Natural killer cell treated with Interleukin-12 subunit alpha and Interleukin-12 subunit beta and Interleukin-15 and Interleukin-18, amount 100 ng/mL, for 72 hours (primary cell): ENCODE measurements at regions not wholly inside any gene's neighbourhood (a gene's known extent, or its start where the extent isn't known, plus 50 kb on each side); places are given as distances from the start of the nearest gene placed in this dataset.

Experiments used
- ATAC-seq, 2 donors: fragments of 150-1000 bp; cut with Tn5 transposase in 1 of 2; sonication (Bioruptor Pico), chemical (Tn5 transposase) in 1 of 2; 2 replicates each; pipeline ENCODE4 v1.10.0; 2021
- DNase-seq: peaks from one replicate; pipeline ENCODE4 v3.0.0; 2022; ENCODE audit warnings: low spot score
- H3K27ac Mint-ChIP-seq, 2 donors: 1 replicate in 1 of 2; 2 replicates in 1 of 2; pipeline ENCODE4 v1.8.0; 2022; ENCODE audit warnings: mixed read lengths in 2 of 2, mild to moderate bottlenecking in 1 of 2, moderate library complexity in 1 of 2
- H3K27me3 Mint-ChIP-seq, 2 donors: 1 replicate in 1 of 2; 2 replicates in 1 of 2; pipeline ENCODE4 v1.8.0; 2022; ENCODE audit warnings: mixed read lengths in 2 of 2
- H3K36me3 Mint-ChIP-seq: one replicate; pipeline ENCODE4 v1.8.0; 2022; ENCODE audit warnings: mixed read lengths
- H3K4me1 Mint-ChIP-seq, 2 donors: 1 replicate in 1 of 2; 2 replicates in 1 of 2; pipeline ENCODE4 v1.8.0; 2022; ENCODE audit warnings: low read depth in 2 of 2, mixed read lengths in 2 of 2, mild to moderate bottlenecking in 1 of 2
- H3K4me3 Mint-ChIP-seq: one replicate; pipeline ENCODE4 v1.8.0; 2022; ENCODE audit warnings: mixed read lengths
- H3K9me3 Mint-ChIP-seq: 2 replicates; pipeline ENCODE4 v1.8.0; 2022; ENCODE audit warnings: mixed read lengths

DNA sequence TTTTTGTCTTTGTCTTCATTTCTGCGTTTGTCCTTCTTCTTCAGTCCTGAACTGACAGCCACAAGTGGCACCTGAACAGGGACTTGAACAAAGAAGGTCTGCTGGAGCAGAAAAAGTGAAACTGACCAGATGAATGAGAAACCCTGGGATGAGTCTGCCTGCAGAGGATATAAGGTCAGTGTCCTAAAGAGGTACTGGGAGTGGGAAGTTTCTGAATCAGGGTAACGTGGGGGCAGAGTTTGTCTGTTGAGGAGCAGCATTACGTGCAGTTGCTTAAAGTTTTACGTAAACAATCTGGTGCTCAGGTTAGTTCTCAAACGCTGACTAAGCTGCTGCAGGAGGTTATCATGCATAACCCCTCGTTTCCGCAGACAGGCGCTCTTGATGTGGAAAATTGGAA lies 2057.6 kb downstream of the TP53TG3F start:
- H3K4me3 Mint-ChIP-seq = no peak overlapping the region
- no peak for ATAC-seq
- no peaks in the 10 kb centered on the region for H3K27me3 Mint-ChIP-seq
- no peaks in the 10 kb centered on the region for H3K36me3 Mint-ChIP-seq
- no peak overlapping the region for H3K27ac Mint-ChIP-seq
- H3K9me3 Mint-ChIP-seq = peaks cover 13% of the 10 kb centered on the region
- no peak for DNase-seq
- H3K4me1 Mint-ChIP-seq = no peaks in the 10 kb centered on the region

DNA sequence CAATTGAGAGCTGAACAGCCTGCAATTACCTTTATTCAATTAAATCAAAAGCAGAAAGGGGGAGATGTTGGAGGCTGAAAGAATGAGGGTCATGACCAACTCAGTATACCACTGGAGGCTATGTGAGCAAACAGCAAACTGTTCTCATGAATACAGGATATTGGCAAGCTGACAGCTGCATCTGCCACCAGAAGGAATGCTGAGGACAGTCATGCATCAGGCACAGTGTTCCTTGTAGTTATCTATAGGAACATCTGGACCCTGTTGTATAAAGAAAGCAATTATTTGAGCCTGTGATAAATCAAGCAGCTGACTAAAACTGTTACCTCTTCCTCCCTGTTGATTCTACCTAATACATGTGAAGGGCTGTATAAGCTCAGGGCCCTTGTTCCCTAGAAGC lies 2064.6 kb downstream of the TP53TG3F start:
- no peak overlapping the region for H3K27ac Mint-ChIP-seq
- no peaks in the 10 kb centered on the region for H3K27me3 Mint-ChIP-seq
- no peak for DNase-seq
- peaks cover 10% of the 10 kb centered on the region for H3K36me3 Mint-ChIP-seq
- H3K9me3 Mint-ChIP-seq = peaks cover 21% of the 10 kb centered on the region
- no peak overlapping the region for H3K4me3 Mint-ChIP-seq
- no peak for ATAC-seq
- H3K4me1 Mint-ChIP-seq = no peaks in the 10 kb centered on the region

DNA sequence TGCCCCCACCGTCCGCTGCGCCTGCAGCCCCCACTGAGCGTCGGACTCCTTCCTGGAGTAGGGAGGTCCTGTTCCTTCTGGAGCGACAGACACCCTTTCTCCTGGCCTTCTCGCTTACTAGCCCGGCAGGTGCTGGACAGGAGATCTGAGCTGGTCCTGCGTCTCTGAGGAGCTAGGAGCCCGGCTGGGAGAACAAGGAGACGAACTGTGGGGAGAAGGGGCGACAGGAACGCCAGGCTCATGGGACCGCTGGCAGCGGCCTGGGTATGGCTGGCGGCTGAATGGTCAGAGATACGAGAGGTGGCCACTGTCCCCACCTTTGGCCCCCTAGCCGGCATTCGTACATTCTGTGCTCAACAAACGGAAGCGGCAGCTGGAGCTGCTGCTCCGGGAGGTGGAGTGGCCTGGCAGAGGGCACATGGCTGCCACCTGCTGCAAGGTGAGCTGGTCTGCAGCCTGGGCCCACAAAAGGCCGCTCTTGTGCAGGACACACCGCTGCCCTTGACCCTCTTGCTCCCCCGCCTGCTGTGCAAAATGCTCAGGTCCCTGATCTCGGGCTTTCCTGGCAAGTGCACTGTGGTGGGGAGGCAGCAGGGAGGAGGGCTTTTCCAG lies 2066.7 kb downstream of the TP53TG3F start:
- H3K36me3 Mint-ChIP-seq = peaks cover 10% of the 10 kb centered on the region
- H3K27me3 Mint-ChIP-seq = no peaks in the 10 kb centered on the region
- H3K4me3 Mint-ChIP-seq = no peak overlapping the region
- DNase-seq (no peak), ATAC-seq (no peak)
- no peaks in the 10 kb centered on the region for H3K4me1 Mint-ChIP-seq
- peaks cover 15% of the 10 kb centered on the region for H3K9me3 Mint-ChIP-seq
- H3K27ac Mint-ChIP-seq = no peak overlapping the region

DNA sequence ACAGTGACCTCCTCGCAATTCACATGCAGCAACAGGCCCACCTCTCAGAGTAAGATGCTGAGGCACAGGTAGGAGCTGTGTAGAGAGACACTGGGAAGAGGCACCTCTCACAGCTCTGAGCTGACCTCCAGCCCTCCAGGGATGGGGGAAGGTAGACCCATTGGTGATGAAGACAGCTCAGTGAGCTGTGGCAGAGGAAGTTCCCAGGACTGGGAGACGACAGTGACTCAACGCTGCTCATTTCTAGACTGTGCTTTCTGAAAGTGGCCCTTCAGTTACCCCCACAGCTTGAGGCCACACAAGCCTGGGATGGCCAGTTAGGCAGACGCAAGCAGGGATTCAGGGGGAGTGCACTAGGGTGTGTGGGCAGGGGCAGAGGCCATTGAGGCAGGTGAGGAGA lies 2073.2 kb downstream of the TP53TG3F start:
- no peak for ATAC-seq
- Mint-ChIP-seq H3K36me3 (peaks cover 7% of the 10 kb centered on the region), H3K4me3 (no peak overlapping the region), H3K4me1 (no peaks in the 10 kb centered on the region), H3K9me3 (peaks cover 5% of the 10 kb centered on the region), H3K27ac (no peak overlapping the region), H3K27me3 (no peaks in the 10 kb centered on the region)
- DNase-seq = no peak

DNA sequence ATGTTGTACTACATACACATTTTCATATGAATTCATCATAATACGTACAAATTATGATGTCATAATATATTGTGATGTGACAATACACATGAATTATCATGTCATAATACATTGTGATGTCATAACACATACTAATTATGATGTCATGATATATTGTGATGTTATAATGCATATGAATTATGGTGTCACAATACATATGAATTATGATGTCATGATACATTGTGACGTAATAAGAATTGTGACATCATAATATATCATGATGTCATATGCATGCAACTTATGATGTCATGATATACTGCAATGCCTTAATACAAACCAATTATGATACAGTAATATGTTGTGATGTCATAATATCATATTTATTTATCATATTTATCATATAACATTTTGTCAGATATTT lies 2074.3 kb downstream of the TP53TG3F start:
- DNase-seq (no peak), ATAC-seq (no peak)
- peaks cover 5% of the 10 kb centered on the region for H3K36me3 Mint-ChIP-seq
- no peak overlapping the region for H3K27ac Mint-ChIP-seq
- H3K27me3 Mint-ChIP-seq = no peaks in the 10 kb centered on the region
- no peaks in the 10 kb centered on the region for H3K4me1 Mint-ChIP-seq
- no peak overlapping the region for H3K4me3 Mint-ChIP-seq
- H3K9me3 Mint-ChIP-seq = peaks cover 4% of the 10 kb centered on the region

DNA sequence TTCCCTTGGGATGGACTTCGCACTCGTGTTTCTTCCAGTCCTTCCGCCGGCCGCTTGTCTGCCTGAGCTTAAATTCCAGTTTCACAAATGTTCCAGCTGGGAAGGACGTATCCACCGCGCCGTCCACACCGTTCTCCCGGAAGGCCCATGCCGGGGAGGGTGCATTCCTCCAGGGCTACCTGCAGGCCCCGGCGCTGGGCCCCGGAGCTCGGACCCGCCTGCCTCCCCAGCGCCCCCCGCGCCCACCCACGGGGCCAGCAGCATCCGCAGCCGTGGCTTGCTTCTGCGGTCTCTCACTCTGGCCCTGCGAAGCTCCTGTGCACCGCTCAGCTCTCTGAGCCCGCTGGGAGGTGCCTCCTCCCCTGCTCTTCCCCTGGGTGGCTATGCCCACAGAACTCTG lies 2084.1 kb downstream of the TP53TG3F start:
- Mint-ChIP-seq H3K4me1 (no peaks in the 10 kb centered on the region), H3K27ac (no peak overlapping the region), H3K27me3 (no peaks in the 10 kb centered on the region), H3K36me3 (no peaks in the 10 kb centered on the region), H3K9me3 (peaks cover 7% of the 10 kb centered on the region), H3K4me3 (no peak overlapping the region)
- ATAC-seq (peak in 1 of 2 donors; percentile 6), DNase-seq (no peak)

DNA sequence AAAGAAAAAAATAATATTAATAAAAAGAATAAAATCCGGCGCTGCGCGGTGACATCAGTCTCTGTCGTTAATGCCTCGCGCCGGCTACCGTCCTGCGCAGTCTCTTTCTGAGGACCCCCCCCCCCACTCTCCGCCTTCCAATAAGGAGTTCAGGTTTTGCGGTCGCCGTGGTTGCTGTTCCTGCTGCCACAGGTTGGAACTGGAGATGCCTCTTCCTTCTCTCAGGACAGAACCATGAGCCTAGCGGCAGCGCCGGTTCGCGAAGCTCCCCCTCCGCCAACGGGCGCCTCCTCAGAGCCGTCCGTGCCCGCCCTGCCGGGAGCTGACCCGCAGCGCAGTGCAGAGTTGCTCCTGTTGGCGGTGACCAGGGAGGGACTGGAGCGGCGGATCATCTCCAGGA lies 2093.4 kb downstream of the TP53TG3F start:
- Mint-ChIP-seq H3K27ac (no peak overlapping the region), H3K27me3 (no peaks in the 10 kb centered on the region), H3K4me1 (no peaks in the 10 kb centered on the region), H3K4me3 (no peak overlapping the region), H3K9me3 (peaks cover 15% of the 10 kb centered on the region), H3K36me3 (peaks cover 16% of the 10 kb centered on the region)
- no peak for ATAC-seq
- DNase-seq = no peak

DNA sequence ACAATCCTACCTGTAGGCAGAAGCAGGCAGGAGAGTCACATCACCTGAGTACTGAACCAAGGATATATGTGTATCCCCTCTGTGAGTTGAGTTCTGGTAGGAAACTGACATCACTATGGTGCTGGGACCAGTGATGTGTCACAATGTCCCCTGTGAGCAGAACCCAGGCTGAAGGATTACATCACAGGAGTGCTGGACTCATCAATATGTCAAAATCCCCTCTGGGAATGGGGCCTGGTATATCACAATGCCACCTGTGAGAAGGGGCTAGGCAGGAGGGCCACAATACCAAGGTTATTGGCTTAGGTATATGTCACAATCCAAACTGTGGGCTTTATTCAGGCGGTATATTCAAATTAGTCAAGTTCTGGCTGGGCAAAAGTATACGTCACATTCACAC lies 2098.3 kb downstream of the TP53TG3F start:
- Mint-ChIP-seq H3K27ac (no peak overlapping the region), H3K27me3 (no peaks in the 10 kb centered on the region), H3K4me1 (no peaks in the 10 kb centered on the region), H3K9me3 (peaks cover 10% of the 10 kb centered on the region), H3K4me3 (no peak overlapping the region), H3K36me3 (peaks cover 16% of the 10 kb centered on the region)
- ATAC-seq (no peak), DNase-seq (no peak)

DNA sequence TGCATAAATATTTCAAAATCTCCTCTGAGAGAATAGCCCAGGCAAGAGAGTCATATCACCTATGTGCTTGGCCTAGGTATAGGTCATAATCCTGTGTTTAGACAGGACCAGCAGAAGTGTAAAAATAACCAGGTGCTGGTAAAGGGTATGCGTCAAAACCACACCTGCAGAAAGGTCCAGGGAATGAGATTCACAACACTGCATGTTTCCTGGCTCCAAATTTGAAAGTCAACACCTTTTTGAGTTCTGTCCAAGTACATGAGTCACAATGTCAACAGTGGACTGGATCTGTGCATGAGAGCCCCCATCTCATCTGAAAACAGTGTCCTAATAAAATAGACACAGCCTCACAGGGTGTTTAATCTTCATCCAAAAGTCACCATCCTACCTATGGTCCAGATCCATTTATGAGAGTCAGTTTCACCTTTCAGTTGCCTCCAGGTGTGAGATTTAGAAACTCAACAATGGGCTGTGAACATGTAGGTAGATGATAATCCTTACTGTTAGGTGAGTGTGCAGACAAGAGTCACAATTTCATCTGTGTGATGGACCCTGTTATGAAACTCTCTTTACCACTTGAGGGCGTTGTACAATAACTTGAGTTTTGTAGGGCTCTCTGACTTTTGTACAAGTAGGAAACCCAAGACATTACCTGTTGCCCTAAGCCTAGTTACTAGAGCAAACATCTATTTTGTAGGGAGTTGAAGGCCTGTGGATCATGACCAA lies 2100.7 kb downstream of the TP53TG3F start:
- Mint-ChIP-seq H3K4me1 (no peaks in the 10 kb centered on the region), H3K9me3 (peaks cover 7% of the 10 kb centered on the region), H3K27me3 (no peaks in the 10 kb centered on the region)

DNA sequence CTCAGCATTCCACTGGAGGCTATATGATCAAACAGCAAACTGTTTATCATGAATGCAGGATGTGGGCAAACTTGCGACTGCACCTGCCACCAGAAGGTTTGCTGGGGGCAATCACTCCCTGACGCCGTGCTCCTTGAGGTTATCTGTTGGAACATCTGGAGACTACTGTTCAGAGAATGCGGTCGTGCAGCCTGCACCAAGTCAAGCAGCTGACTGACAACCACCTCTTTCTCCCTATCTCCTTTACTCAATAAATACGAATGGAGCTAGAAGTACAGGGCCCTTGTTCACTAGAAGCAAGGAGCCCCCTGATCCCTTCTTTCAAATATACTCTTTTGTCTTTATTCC lies 2101.2 kb downstream of the TP53TG3F start:
- H3K27ac Mint-ChIP-seq = no peak overlapping the region
- peaks cover 9% of the 10 kb centered on the region for H3K36me3 Mint-ChIP-seq
- DNase-seq (no peak), ATAC-seq (no peak)
- no peak overlapping the region for H3K4me3 Mint-ChIP-seq
- peaks cover 7% of the 10 kb centered on the region for H3K9me3 Mint-ChIP-seq
- H3K27me3 Mint-ChIP-seq = no peaks in the 10 kb centered on the region
- no peaks in the 10 kb centered on the region for H3K4me1 Mint-ChIP-seq

More for the DNA sequence above, 2100.7 kb downstream of the TP53TG3F start:
- Mint-ChIP-seq H3K4me3 (no peak overlapping the region), H3K36me3 (peaks cover 9% of the 10 kb centered on the region), H3K27ac (no peak overlapping the region)
- DNase-seq = no peak
- ATAC-seq = no peak

DNA sequence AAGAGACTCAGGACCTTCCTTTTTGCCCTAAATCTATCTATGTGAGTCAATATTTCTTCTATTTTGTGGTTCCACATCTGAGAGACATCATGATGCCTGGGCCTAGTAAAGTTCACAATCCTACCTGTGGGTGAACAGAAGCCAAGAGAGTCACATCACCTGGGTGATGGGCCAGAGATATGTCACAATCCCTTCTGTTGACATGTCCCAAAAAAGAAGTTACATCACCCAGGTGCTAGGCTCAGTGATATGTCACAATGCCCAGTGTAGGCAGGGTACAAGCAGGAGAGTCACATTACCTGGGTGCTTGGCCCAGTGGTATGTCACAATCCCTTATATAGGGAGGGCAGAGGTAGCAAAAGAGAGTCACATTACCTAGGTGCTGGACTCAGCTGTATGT lies 2101.9 kb downstream of the TP53TG3F start:
- Mint-ChIP-seq H3K4me3 (no peak overlapping the region), H3K4me1 (no peaks in the 10 kb centered on the region), H3K36me3 (peaks cover 9% of the 10 kb centered on the region), H3K27me3 (no peaks in the 10 kb centered on the region), H3K27ac (no peak overlapping the region), H3K9me3 (peaks cover 7% of the 10 kb centered on the region)
- ATAC-seq (no peak), DNase-seq (no peak)

DNA sequence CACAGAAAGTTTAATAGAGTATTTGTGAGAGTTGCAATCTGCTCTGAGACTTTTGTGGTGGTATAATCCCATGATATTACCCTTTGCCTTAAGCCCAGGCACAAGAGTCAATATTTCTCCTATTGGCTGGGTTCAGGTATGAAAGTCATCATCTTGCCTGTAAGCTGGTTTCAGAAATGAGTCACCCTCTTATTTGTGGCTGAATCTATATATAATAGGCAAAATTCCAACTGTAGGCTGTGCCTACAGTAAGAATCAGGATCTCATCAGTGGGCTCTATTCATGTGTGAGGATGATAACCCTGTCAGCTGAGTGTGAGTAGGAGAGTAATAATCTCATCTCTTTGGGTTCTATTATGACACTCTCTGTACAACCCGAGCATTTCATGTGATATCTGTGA lies 2103.1 kb downstream of the TP53TG3F start:
- Mint-ChIP-seq H3K36me3 (peaks cover 9% of the 10 kb centered on the region), H3K4me3 (no peak overlapping the region), H3K4me1 (no peaks in the 10 kb centered on the region), H3K9me3 (peaks cover 9% of the 10 kb centered on the region), H3K27ac (no peak overlapping the region), H3K27me3 (no peaks in the 10 kb centered on the region)
- ATAC-seq = no peak
- DNase-seq = no peak

DNA sequence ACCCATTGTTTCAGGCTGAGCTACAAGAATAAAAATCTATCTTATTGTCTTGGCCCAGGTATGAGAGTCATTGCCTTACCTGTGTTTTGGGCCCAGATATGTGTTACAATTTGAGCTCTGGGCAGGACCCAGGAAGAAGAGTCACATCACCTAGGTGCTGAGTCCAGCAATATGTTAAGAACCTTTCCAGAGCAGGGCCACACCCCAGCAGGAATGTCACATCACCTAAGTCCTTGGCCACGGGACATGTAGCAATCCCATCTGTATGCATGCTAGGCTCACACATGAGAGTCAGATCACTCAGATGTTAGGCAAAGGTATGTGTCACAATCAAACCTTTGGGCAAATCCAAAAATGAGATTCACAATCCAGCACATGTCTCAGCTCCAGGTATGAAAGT lies 2103.5 kb downstream of the TP53TG3F start:
- H3K4me3 Mint-ChIP-seq = no peak overlapping the region
- no peak for ATAC-seq
- DNase-seq = no peak
- H3K4me1 Mint-ChIP-seq = no peaks in the 10 kb centered on the region
- peaks cover 11% of the 10 kb centered on the region for H3K9me3 Mint-ChIP-seq
- no peak overlapping the region for H3K27ac Mint-ChIP-seq
- peaks cover 12% of the 10 kb centered on the region for H3K36me3 Mint-ChIP-seq
- no peaks in the 10 kb centered on the region for H3K27me3 Mint-ChIP-seq

DNA sequence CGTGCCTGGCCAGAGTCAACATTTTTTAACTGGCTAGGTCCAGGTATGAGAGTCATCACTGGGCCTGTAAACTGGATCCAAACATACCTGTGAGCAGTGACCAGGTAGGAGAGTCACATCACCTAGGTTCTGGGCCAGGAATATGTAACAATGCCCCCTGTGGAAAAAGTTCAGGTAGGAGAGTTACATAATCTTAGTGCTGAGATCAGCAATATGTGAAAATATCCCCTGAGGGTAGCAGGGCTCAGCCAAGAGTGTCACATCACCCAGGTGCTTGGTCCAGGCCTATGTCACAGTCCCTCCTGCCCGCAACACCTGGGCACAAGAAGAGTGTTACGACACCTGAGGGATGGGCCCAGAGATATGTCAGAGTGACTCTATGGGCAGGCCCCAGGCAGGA lies 2104.7 kb downstream of the TP53TG3F start:
- Mint-ChIP-seq H3K9me3 (peaks cover 7% of the 10 kb centered on the region), H3K27ac (no peak overlapping the region), H3K4me3 (no peak overlapping the region), H3K4me1 (no peaks in the 10 kb centered on the region), H3K27me3 (no peaks in the 10 kb centered on the region), H3K36me3 (peaks cover 9% of the 10 kb centered on the region)
- DNase-seq = no peak
- ATAC-seq = no peak

DNA sequence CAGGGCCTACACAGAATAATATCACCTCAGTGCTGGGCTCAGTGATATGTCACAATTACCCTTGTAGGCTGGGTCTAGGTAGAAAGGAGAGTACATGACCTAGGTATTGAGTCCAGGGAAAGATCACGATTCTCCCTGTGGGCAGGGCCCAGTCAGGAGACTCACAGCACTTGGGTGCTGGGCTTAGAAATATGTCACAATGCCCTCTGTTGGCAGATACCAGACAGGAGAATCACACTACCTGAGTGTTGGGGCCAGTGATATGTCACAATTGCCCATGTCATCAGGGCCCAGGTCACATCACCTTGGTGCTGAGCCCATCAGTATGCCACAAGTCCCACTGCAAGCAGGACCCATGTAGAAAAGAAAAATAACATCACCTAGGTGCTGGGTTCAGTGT lies 2105.5 kb downstream of the TP53TG3F start:
- peaks cover 5% of the 10 kb centered on the region for H3K36me3 Mint-ChIP-seq
- peaks cover 12% of the 10 kb centered on the region for H3K9me3 Mint-ChIP-seq
- no peak overlapping the region for H3K27ac Mint-ChIP-seq
- no peaks in the 10 kb centered on the region for H3K4me1 Mint-ChIP-seq
- no peaks in the 10 kb centered on the region for H3K27me3 Mint-ChIP-seq
- ATAC-seq = no peak
- no peak overlapping the region for H3K4me3 Mint-ChIP-seq
- DNase-seq = no peak
